ENCODE measurements at regions not wholly inside any gene's neighbourhood (a gene's known extent, or its start where the extent isn't known, plus 50 kb on each side); places are given as distances from the start of the nearest gene placed in this dataset.

- no peak overlapping the region for H3K4me3 ChIP-seq
- H3K4me1 ChIP-seq: no peaks in the 10 kb centered on the region
- no peak for TF ChIP-seq CTCF (IDR thresholded peaks at IDR 0.05)
- no peak for TF ChIP-seq POLR2A (IDR thresholded peaks at IDR 0.05)
- intact Hi-C loops (cut with DNase I; ENCODE audit: low total_unique reads): no loop called here
- no peak overlapping the region for H3K27ac ChIP-seq
- H3K9me3 ChIP-seq: peaks cover 0 to 100% of the 10 kb centered on the region in 2 donors
- DNase-seq: no peak
- H3K27me3 ChIP-seq: no peaks in the 10 kb centered on the region
- H3K36me3 ChIP-seq: no peaks in the 10 kb centered on the region
These were observed 113.0 kb downstream of the SNRPN start for GRCh38 chr15:25067725-25068309.

DNA sequence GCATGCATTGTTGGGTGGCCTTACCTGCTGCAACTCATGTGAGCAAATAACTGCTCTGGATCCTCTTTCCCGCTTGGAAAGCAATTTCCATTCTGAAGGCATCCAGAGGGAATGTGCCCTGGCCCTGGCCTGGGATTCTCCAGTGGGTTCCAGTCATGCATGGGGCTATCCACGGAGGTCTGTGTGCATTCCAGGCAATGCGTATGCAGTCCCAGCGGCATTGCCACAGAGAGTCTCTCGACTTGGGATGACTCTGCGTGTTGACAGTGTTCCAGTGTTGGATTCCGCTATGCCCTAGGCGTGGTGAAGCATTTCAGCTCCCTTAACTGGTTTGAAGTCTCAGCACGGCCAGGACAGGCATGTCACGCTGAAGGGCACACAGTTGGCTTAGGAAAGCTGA, 113.9 kb downstream of the SNRPN start:
- DNase-seq: no peak
- H3K9me3 ChIP-seq: peaks cover 0 to 100% of the 10 kb centered on the region in 2 donors
- no peaks in the 10 kb centered on the region for H3K36me3 ChIP-seq
- H3K4me1 ChIP-seq: no peaks in the 10 kb centered on the region
- no peak overlapping the region for H3K4me3 ChIP-seq
- no peaks in the 10 kb centered on the region for H3K27me3 ChIP-seq
- intact Hi-C loops (cut with DNase I; ENCODE audit: low total_unique reads): no loop called here
- TF ChIP-seq CTCF (IDR thresholded peaks at IDR 0.05): no peak
- no peak for TF ChIP-seq POLR2A (IDR thresholded peaks at IDR 0.05)
- H3K27ac ChIP-seq: no peak overlapping the region

DNA sequence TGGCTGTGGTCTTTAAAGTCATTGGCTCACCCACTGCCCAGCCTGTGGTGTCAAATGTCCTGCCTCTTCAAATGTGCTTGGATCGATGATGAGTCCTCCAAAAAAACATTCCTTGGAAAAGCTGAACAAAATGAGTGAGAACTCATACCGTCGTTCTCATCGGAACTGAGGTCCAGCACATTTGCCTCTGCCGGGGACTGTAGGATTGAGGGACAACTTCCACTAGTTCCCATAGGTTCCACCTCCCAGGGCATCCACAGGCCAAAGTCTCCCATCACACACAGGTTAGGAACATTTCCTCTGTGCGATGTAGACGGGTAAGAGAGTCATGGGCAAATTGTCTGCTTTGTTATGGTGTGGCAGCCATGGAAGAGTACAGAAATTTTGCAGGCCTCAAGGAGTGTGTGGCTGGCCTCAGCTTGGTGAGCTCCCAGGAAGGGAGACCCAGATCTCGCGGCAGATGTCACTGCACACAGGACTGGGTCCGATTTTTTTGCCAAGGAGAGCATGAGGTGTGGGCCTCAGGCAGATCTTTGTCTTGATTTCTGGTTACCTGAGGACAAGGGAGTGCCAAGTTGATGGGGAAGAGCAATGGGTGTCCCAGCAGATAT, 115.7 kb downstream of the SNRPN start:
- TF ChIP-seq CTCF (IDR thresholded peaks at IDR 0.05) (no peak), POLR2A (IDR thresholded peaks at IDR 0.05) (no peak)
- H3K9me3 ChIP-seq: peaks cover 3 to 100% of the 10 kb centered on the region in 2 donors
- intact Hi-C loops (cut with DNase I; ENCODE audit: low total_unique reads): no loop called here
- H3K27me3 ChIP-seq: no peaks in the 10 kb centered on the region
- H3K4me1 ChIP-seq: no peaks in the 10 kb centered on the region
- no peak overlapping the region for H3K27ac ChIP-seq
- H3K4me3 ChIP-seq: no peak overlapping the region
- no peak for DNase-seq
- no peaks in the 10 kb centered on the region for H3K36me3 ChIP-seq

GRCh38 chr15:25072857-25073476, 118.2 kb downstream of the SNRPN start:
- no peak for TF ChIP-seq CTCF (IDR thresholded peaks at IDR 0.05)
- TF ChIP-seq POLR2A (IDR thresholded peaks at IDR 0.05): no peak
- Histone ChIP-seq H3K4me1 (no peaks in the 10 kb centered on the region), H3K9me3 (peaks cover 3 to 98% of the 10 kb centered on the region in 2 donors), H3K27me3 (no peaks in the 10 kb centered on the region), H3K36me3 (no peaks in the 10 kb centered on the region), H3K4me3 (no peak overlapping the region), H3K27ac (no peak overlapping the region)
- DNase-seq: no peak
- intact Hi-C loops (cut with DNase I; ENCODE audit: low total_unique reads): no loop called here

GRCh38 chr15:25087137-25087536, 132.3 kb downstream of the SNRPN start:
- Histone ChIP-seq H3K36me3 (no peaks in the 10 kb centered on the region), H3K4me1 (no peaks in the 10 kb centered on the region), H3K9me3 (peaks cover 0 to 75% of the 10 kb centered on the region in 2 donors), H3K27me3 (no peaks in the 10 kb centered on the region), H3K4me3 (no peak overlapping the region), H3K27ac (no peak overlapping the region)
- intact Hi-C loops (cut with DNase I; ENCODE audit: low total_unique reads): no loop called here
- TF ChIP-seq POLR2A (IDR thresholded peaks at IDR 0.05) (no peak), CTCF (IDR thresholded peaks at IDR 0.05) (no peak)
- no peak for DNase-seq

Data from uterus (tissue), 3 donors.